NCI-H2107 treated with DMSO at 0.1 percent for 48 hours (cell line): ENCODE measurements at regions not wholly inside any gene's neighbourhood (a gene's known extent, or its start where the extent isn't known, plus 50 kb on each side); places are given as distances from the start of the nearest gene placed in this dataset.
"Not testable (repeated sequence)": the region's sequence is repeated elsewhere in the genome, so short reads cannot be mapped to it uniquely, and the experiment has no call there.

Experiments
- DNase-seq: peaks from one replicate; lab custom pipeline; 2025; ENCODE audit not compliant: unreplicated experiment; lab: John Stamatoyannopoulos, UW

- DNase-seq, result no peak
Measured at GRCh38 chr13:89150362-89150761, 1479.2 kb downstream of the SLITRK5 start.

DNA sequence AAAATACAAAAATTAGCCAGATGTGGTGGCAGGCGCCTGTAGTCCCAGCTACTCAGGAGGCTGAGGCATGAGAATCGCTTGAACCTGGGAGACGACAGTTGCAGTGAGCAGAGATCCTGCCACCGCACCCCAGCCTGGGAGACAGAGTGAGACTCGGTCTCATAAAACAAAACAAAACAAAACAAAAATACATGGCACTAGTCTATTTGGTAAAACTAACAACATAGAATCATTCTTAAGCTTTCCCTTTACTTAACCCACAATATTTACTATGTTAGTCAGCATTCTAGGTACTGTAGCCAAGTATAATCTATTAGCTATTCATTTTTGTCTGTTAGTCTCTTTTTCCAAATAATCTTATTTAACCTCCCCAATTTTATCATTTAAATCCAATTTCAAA, 1482.8 kb downstream of the SLITRK5 start:
- no peak for DNase-seq

DNA sequence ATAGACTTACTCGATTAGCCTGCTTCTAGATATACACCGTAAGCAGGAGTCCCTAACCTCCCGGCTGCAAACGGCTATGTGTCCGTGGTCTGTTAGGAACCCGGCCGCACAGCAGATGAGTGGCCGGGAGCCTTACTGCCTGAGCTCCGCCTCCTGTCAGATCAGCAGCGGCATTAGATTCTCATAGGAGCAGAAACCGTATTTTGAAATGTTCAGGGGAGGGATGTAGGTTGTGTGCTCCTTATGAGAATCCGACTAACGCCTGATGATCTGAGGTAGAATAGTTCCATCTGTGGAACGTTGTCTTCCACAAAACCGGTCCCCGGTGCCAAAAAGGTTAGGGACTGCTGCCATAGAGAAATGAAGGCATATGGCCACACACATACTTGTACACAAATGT, 1491.9 kb downstream of the SLITRK5 start:
- DNase-seq, result no peak

GRCh38 chr13:89165685-89166084, 1494.5 kb downstream of the SLITRK5 start:
- DNase-seq, result no peak

DNA sequence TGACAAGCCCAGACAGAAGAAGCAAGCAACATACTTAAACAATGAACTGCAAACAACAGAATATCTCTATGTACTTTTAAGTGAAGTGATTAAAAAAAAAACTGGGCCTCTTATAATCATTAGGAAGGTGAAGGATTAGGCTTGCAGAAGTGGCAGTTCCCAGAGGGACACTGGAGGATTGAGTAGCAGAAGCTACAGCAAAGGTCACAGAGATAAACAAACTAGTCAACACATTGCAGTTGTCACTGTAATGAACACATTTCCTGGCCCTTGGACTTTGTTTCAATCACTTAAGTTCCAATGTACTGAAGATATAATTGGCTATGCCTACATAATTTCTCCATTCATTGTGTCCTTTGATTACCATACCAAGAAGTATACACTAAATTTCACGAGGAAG, 1498.8 kb downstream of the SLITRK5 start:
- no peak for DNase-seq

DNA sequence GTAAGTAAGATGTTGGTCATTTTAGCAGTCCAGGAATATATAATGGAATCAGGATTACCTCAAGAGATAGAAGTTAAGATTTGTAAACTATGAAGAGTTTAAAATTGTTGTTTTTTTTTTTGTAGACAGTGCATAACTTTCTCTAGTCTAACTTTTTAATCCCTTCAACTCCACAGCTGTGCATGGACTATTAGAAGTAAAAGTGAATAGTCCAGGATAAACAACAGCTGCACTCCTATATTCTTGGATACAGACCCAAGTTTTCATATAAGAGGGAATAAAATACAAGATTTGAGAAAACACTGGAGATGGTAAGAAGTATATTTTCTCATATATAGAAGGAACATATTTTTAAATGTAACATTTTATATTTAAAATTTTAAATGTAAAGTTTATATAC, 1509.9 kb downstream of the SLITRK5 start:
- DNase-seq, result no peak

DNA sequence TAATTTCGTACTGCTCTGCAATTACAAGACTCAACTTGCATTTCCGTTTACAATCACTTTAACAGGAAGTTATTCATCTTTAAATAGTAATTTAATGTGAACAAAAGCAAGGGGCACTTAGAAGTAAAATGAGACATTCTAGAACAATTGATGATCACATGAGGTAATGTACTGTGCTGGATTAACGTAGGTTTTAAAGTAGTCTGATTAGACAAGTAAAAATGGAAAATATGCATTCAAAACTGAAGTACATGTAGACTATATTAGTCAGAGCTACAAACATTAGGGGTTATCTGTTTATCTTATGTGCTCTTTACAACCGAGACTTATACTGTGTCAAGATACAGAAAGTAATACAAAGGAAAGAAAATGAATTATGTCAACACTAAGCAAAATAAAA, 1528.0 kb downstream of the SLITRK5 start:
- DNase-seq, result no peak

- DNase-seq, result no peak
Measured at GRCh38 chr13:89204435-89204834, 1533.3 kb downstream of the SLITRK5 start.

- no peak for DNase-seq
Measured at GRCh38 chr13:89205856-89206520, 1534.8 kb downstream of the SLITRK5 start.

- DNase-seq, result no peak
Measured at GRCh38 chr13:89212186-89212585, 1541.0 kb downstream of the SLITRK5 start.

GRCh38 chr13:89214185-89214584, 1543.0 kb downstream of the SLITRK5 start:
- DNase-seq, result no peak

DNA sequence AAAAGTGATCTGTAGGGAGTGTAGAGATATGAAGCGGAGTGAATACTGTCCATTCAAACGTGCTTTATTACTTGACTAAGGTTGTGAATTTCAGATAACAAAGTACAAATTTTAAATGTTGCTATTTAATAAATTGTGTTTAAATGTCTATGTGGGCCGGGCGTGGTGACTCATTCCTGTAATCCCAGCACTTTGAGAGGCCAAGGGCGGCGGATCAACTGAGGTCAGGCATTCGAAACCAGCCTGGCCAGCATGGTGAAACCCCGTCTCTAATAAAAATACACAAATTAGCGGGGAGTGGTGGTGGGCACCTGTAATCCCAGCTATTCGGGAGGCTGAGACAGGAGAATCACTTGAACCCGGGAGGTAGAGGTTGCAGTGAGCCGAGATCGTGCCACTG, 1544.1 kb downstream of the SLITRK5 start:
- DNase-seq, result not testable (repeated sequence)

DNA sequence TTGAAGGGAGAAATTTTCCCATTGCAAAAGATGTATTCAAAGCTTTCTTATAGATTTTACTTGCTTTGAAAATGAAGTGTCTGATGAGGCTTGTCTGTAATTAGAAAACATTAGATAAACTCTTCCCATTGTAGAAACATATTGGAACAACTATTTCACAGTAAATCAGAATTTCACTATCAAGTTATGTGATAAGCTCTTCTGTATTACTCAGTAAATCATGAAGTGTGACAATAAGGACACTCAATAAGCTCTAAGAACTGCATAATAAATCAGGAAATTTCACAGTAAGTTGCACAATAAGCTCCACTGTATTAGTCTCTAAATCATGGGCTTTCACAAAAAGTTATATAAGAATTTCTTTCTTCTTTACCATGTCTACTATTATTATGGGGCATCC, 1546.6 kb downstream of the SLITRK5 start:
- DNase-seq, result no peak

DNA sequence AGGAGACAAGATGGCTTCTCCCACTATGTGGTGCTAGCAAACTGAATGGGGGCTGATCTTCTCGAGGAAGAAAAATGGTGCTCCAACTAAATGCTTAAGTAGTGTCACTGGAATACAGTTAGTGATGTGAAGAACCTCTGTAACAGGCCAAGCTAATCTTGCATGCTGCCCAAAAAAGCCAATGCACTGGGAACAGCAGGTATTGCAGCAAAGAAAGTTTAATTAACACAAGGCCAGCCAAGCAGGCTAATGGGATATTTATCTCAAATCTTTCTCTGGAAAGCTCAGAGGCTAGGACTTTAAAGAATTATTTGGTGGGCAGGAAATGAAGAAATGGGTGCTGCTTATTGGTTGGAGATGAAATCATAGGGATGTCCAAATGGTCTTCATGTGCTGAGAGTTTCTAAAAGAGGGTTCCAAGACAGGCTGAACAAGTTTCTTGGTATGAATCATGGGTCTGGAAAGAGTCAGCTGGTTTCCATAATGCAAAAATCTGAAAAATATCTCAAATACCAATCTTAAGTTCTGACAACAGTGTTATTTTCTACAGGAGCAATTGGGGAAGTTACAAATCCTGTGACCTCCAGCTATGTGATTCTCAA, 1550.5 kb downstream of the SLITRK5 start:
- DNase-seq, result no peak

DNA sequence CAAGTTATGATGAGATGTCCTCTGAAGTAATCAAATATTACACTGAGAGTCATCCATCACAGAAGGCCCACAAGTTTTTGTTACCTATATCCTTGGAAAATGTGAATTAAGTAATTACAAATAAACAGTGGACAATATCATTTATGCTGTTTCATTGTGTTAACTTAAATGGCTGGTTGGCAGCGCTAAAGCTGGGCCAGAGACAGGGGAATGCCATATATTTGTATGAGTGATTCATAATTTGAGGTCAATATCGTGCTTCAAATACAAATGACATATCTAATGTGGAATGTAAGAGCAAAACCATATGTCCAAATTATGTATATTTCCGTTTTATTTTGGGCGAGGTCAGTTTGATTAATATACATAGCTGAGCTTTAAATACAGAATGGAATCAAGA, 1556.2 kb downstream of the SLITRK5 start:
- DNase-seq, result no peak

DNA sequence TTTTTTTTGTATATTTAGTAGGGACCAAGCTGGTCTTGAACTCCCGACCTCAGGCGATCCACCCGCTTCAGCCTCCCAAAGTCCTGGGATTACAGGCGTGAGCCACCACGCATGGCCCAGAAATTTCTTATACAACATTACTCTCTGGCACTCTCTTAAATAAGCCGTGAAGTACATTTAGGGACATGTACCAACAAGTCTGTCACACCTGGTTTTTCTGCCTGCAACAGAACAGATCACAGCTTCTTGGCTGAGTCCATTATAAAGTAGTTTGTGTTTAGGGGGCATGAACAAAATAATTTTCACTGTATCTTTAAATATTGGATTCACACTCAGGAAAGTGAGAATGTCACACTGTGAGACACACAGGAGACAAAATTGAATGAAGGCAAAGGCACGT, 1567.3 kb downstream of the SLITRK5 start:
- no peak for DNase-seq

GRCh38 chr13:89239361-89240127, 1568.4 kb downstream of the SLITRK5 start:
- DNase-seq, result no peak

DNA sequence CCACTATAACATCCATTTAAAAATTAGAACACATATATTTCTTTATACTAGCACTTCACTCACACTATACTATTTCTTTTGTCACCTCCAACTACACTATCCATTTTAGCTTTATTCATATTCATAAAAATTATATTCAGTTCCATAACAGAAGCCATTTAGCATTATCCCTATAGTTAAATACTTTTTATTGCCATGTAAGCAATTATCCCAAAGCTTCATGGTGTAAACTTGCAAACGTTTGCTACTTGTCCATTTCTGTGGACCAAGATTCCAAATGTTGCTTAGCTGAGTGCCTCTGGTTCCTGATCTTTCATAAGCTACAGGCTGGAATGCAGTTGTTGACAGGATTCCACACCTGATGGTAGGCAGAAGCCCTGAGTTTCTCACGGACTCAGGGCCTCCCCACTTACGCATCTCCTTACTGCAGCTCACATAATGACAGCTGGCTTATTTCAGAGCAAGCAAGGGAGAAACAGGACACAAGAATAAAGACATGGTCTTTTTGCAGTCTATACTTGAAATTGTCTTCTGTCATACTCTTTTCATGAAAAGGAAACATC, 1584.8 kb downstream of the SLITRK5 start:
- DNase-seq, result no peak

DNA sequence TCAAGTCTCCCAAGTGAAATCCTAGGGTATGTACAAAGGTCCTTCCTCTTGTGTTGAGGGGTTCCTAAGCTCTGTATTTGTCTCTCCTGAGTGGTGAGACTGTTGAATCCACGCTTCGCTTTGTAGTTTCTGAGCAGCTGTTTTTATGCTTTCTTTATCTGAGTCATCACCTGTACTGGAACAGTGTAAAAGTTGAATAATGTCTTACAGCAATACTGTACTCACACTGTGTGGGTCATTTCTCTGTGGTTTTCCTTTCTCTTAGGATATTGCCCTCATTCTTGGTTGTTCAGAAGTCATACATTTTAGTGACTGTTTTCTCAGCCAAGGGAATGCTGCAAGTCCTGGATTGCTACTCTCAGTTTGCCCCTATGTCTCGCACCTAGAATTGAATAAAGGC, 1596.6 kb downstream of the SLITRK5 start:
- DNase-seq, result no peak

- no peak for DNase-seq
Measured at GRCh38 chr13:89269737-89270136, 1598.6 kb downstream of the SLITRK5 start.

DNA sequence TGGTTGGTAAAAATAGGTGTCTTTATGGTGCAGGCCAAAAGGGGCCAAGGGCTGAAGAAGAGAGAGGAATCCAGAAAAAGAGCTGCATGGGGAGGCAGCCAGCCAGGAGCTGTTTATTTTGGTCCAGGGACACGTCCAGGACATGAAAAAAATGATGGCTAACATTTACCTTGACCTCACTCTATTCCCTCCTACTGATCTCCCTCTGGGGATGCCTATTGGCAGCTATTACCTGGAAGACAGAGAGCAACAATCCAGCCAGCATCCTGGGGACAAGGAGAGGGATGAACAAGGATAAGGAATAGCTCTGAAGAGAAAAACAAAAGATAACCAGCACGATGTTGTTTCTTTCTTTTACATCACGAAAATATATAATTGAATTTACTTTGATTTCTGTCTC, 1599.6 kb downstream of the SLITRK5 start:
- DNase-seq, result no peak

DNA sequence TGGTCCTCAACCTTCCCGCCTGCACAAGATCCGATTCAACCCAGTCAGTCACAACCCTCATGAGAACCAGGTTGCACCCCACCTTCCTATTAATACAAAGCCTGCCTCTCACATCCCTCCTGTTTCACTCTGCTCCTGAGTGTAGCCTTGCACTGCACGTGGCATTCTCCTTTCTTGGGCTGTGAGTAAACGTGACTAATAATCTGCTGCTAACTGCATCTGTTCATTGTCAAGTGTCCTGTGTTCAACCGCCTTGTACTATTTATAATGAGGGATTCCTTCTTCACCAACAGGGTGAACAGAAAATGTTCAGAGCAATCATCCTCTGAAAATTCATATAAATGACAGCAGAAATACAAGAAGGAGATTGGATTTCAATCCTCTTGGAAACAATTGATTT, 1608.2 kb downstream of the SLITRK5 start:
- DNase-seq, result no peak
